Esophagus squamous epithelium (tissue), 4 donors: ENCODE measurements at regions not wholly inside any gene's neighbourhood (a gene's known extent, or its start where the extent isn't known, plus 50 kb on each side); places are given as distances from the start of the nearest gene placed in this dataset.

Experiments used
- POLR2A ChIP-seq, 4 donors: fragments of 450-650 bp; IDR thresholded peaks; one replicate each; pipeline ENCODE4 v1.6.1; 2017; ENCODE audit warnings: antibody characterized with exemption in 4 of 4, mild to moderate bottlenecking in 4 of 4, moderate library complexity in 3 of 4
- TF ChIP-seq, protein P1 (sequence below), 6 experiments: fragments of 450-650 bp in 4 of 6; fragments of 200-600 bp in 2 of 6; sonication (generic) in 2 of 6; IDR thresholded peaks; one replicate each; pipeline ENCODE4 v1.5.1; 2016 to 2019; ENCODE audit warnings: antibody characterized with exemption in 6 of 6, mild to moderate bottlenecking in 4 of 6, moderate library complexity in 4 of 6

DNA sequence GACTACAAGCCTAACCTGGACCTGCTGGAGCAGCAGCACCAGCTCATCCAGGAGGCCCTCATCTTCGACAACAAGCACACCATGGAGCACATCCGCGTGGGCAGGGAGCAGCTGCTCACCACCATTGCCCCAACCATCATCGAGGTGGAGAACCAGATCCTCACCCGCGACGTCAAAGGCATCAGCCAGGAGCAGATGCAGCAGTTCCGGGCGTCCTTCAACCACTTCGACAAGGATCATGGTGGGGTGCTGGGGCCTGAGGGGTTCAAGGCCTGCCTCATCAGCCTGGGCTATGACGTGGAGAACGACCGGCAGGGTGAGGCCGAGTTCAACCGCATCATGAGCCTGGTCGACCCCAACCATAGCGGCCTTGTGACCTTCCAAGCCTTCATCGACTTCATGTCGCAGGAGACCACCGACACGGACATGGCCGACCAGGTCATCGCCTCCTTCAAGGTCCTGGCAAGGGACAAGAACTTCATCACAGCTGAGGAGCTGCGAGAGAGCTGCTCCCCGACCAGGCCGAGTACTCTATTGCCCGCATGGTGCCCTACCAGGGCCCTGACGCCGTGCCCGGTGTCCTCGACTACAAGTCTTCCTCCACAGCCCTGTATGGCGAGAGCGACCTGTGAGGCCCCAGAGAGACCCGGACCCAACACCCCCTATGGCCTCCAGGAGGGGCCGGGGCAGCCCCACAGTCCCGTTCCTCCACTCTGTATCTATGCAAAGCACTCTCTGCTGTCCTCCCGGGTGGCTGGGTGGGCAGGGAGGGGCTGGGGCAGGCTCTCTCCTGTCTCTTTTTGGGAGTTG lies 486.2 kb downstream of the TRAM1L1 start:
- TF ChIP-seq, protein P1, sequence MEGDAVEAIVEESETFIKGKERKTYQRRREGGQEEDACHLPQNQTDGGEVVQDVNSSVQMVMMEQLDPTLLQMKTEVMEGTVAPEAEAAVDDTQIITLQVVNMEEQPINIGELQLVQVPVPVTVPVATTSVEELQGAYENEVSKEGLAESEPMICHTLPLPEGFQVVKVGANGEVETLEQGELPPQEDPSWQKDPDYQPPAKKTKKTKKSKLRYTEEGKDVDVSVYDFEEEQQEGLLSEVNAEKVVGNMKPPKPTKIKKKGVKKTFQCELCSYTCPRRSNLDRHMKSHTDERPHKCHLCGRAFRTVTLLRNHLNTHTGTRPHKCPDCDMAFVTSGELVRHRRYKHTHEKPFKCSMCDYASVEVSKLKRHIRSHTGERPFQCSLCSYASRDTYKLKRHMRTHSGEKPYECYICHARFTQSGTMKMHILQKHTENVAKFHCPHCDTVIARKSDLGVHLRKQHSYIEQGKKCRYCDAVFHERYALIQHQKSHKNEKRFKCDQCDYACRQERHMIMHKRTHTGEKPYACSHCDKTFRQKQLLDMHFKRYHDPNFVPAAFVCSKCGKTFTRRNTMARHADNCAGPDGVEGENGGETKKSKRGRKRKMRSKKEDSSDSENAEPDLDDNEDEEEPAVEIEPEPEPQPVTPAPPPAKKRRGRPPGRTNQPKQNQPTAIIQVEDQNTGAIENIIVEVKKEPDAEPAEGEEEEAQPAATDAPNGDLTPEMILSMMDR (IDR thresholded peaks at IDR 0.05) = no peak
- TF ChIP-seq POLR2A (IDR thresholded peaks at IDR 0.05) = no peak
